PC-9 (cell line): ENCODE measurements at regions not wholly inside any gene's neighbourhood (a gene's known extent, or its start where the extent isn't known, plus 50 kb on each side); places are given as distances from the start of the nearest gene placed in this dataset.

ENCODE experiments used
- BruUV-seq: library from RNA; stranded (reverse); fragments of 400-500 nt; replicated peaks from 2 replicates; lab custom pipeline; 2021; lab: Mats Ljungman, UMichigan
- CTCF ChIA-PET: fragments of 300-600 bp; sonication (Branson Sonifier 250); formaldehyde crosslinking; loops from one replicate; lab custom pipeline; 2022; ENCODE audit warnings: antibody characterized with exemption; lab: Charles Lee
- POLR2A ChIA-PET: fragments of 300-600 bp; sonication (Branson Sonifier 250); formaldehyde crosslinking; loops from one replicate; lab custom pipeline; 2022; ENCODE audit warnings: antibody characterized with exemption; ENCODE audit not compliant: unreplicated experiment; lab: Charles Lee
- DNase-seq, 2 experiments: peaks; one replicate each; pipeline versions ENCODE4 v3.0.0 to v3.0.0-alpha.2; 2015 to 2022; ENCODE audit warnings: mixed read lengths in 1 of 2
- H2AFZ ChIP-seq: fragments of 200-600 bp; sonication (generic); 2 replicates; pipeline ENCODE4 v1.8.1; 2017; ENCODE audit warnings: antibody characterized with exemption
- H3F3A ChIP-seq: fragments of 200-600 bp; sonication (generic); 2 replicates; pipeline ENCODE4 v1.8.1; 2017; ENCODE audit warnings: antibody characterized with exemption, mild to moderate bottlenecking, low read depth; ENCODE audit not compliant: insufficient read depth
- H3K27ac ChIP-seq: fragments of 200-600 bp; sonication (generic); 2 replicates; pipeline ENCODE4 v1.6.1; 2016; ENCODE audit warnings: mixed run types
- H3K27me3 ChIP-seq: fragments of 200-600 bp; sonication (generic); 2 replicates; pipeline ENCODE4 v1.6.1; 2016; ENCODE audit warnings: low read depth, mixed run types; ENCODE audit not compliant: insufficient read depth
- H3K36me3 ChIP-seq: fragments of 200-600 bp; sonication (generic); 2 replicates; pipeline ENCODE4 v1.6.1; 2016; ENCODE audit warnings: low read depth, mixed run types
- H3K4me1 ChIP-seq: fragments of 200-600 bp; sonication (generic); replicated peaks from 2 replicates; pipeline ENCODE4 v1.6.1; 2016; ENCODE audit warnings: mixed run types; ENCODE audit not compliant: insufficient read depth
- H3K4me2 ChIP-seq: fragments of 200-600 bp; sonication (generic); 2 replicates; pipeline ENCODE4 v1.6.1; 2017; ENCODE audit warnings: mixed run types
- H3K4me3 ChIP-seq: fragments of 200-600 bp; sonication (generic); 2 replicates; pipeline ENCODE4 v1.6.1; 2016; ENCODE audit warnings: mixed run types
- H3K79me2 ChIP-seq: fragments of 200-600 bp; sonication (generic); 2 replicates; pipeline ENCODE4 v1.6.1; 2017; ENCODE audit warnings: low read depth, mixed run types
- H3K9me2 ChIP-seq: fragments of 200-600 bp; sonication (generic); 2 replicates; pipeline ENCODE4 v1.8.1; 2017; ENCODE audit warnings: mild to moderate bottlenecking; ENCODE audit not compliant: insufficient read depth
- H3K9me3 ChIP-seq: fragments of 200-600 bp; sonication (generic); 2 replicates; pipeline ENCODE4 v1.8.1; 2016; ENCODE audit warnings: low read depth; ENCODE audit not compliant: insufficient read depth
- H4K20me1 ChIP-seq: fragments of 200-600 bp; sonication (generic); 2 replicates; pipeline ENCODE4 v1.8.1; 2017; ENCODE audit not compliant: insufficient read depth
- EZH2 ChIP-seq: fragments of 200-600 bp; sonication (generic); IDR thresholded peaks from 2 replicates; pipeline ENCODE4 v1.8.0; 2017; ENCODE audit warnings: antibody characterized with exemption, low read depth
- intact Hi-C: fragments of 100-400 bp; cut with micrococcal nuclease; formaldehyde crosslinking; loops from one replicate; pipeline ENCODE4 v1.10.0; 2022; ENCODE audit not compliant: unreplicated experiment
- TF ChIP-seq, protein P1 (sequence below): fragments of 200-600 bp; sonication (generic); conservative IDR thresholded peaks from 2 replicates; pipeline ENCODE4 v1.6.1; 2017; ENCODE audit warnings: mixed run types, antibody characterized with exemption, mild to moderate bottlenecking, moderate library complexity

- no TSS peak for BruUV-seq
- H2AFZ ChIP-seq: no peak overlapping the region
Measured at GRCh38 chr14:95431199-95432143, 85.0 kb downstream of the SYNE3 start.

DNA sequence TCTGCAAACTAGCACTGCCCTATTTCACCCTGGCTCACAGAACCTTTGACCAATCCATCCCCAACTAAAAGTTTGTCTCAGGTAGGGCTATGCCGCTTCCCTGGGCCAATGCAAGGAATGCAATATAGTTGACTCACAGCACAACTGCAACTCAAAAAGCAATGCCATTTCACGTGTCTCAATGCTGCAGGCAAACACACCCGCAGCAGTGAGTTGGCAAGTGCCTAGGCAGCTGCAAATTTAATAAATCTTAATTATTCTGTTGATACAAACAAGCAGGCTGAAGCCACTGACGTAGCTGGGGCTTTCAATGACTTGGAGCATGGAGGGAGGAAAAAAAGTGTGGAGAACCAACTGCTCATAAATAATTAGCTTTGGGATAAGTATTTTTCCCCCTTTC is 87.9 kb downstream of the SYNE3 start:
- H4K20me1 ChIP-seq: no peaks in the 10 kb centered on the region
- intact Hi-C loops: no loop called here
- no peaks in the 10 kb centered on the region for H3K27me3 ChIP-seq
- no peak for DNase-seq
- H3F3A ChIP-seq: no peaks in the 10 kb centered on the region
- TF ChIP-seq, protein P1, sequence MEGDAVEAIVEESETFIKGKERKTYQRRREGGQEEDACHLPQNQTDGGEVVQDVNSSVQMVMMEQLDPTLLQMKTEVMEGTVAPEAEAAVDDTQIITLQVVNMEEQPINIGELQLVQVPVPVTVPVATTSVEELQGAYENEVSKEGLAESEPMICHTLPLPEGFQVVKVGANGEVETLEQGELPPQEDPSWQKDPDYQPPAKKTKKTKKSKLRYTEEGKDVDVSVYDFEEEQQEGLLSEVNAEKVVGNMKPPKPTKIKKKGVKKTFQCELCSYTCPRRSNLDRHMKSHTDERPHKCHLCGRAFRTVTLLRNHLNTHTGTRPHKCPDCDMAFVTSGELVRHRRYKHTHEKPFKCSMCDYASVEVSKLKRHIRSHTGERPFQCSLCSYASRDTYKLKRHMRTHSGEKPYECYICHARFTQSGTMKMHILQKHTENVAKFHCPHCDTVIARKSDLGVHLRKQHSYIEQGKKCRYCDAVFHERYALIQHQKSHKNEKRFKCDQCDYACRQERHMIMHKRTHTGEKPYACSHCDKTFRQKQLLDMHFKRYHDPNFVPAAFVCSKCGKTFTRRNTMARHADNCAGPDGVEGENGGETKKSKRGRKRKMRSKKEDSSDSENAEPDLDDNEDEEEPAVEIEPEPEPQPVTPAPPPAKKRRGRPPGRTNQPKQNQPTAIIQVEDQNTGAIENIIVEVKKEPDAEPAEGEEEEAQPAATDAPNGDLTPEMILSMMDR: no peak
- no peak for TF ChIP-seq EZH2
- no peaks in the 10 kb centered on the region for H3K4me1 ChIP-seq
- H3K9me3 ChIP-seq: no peaks in the 10 kb centered on the region
- BruUV-seq: no TSS peak
- no peak overlapping the region for H2AFZ ChIP-seq
- H3K27ac ChIP-seq: no peak overlapping the region
- H3K79me2 ChIP-seq: no peaks in the 10 kb centered on the region
- ChIA-PET CTCF (no interaction called here), POLR2A (no interaction called here)
- no peak overlapping the region for H3K4me2 ChIP-seq
- no peaks in the 10 kb centered on the region for H3K36me3 ChIP-seq
- no peak overlapping the region for H3K4me3 ChIP-seq
- H3K9me2 ChIP-seq: no peaks in the 10 kb centered on the region

More at GRCh38 chr14:95431199-95432143, 85.0 kb downstream of the SYNE3 start:
- Histone ChIP-seq H3K4me2 (no peak overlapping the region), H3F3A (no peaks in the 10 kb centered on the region), H3K27ac (no peak overlapping the region), H3K9me2 (no peaks in the 10 kb centered on the region), H3K9me3 (no peaks in the 10 kb centered on the region), H3K79me2 (no peaks in the 10 kb centered on the region), H3K36me3 (no peaks in the 10 kb centered on the region), H3K27me3 (no peaks in the 10 kb centered on the region), H4K20me1 (no peaks in the 10 kb centered on the region), H3K4me1 (no peaks in the 10 kb centered on the region), H3K4me3 (no peak overlapping the region)
- TF ChIP-seq, protein P1: peak; percentile 58
- no peak for TF ChIP-seq EZH2
- ChIA-PET CTCF (no interaction called here), POLR2A (no interaction called here)
- no peak for DNase-seq
- intact Hi-C loops: loop anchor here (5.0 kb wide), 1 partner anchor 739 kb away; no protein-coding TSS in a partner anchor

- no TSS peak for BruUV-seq
- Histone ChIP-seq H3K27ac (no peak overlapping the region), H3K4me3 (no peak overlapping the region)
Measured at GRCh38 chr14:95426116-95426475, 90.4 kb downstream of the SYNE3 start.

More at GRCh38 chr14:95426116-95426475, 90.4 kb downstream of the SYNE3 start:
- H3K9me3 ChIP-seq: no peaks in the 10 kb centered on the region
- no peaks in the 10 kb centered on the region for H3K36me3 ChIP-seq
- H3F3A ChIP-seq: no peaks in the 10 kb centered on the region
- no peaks in the 10 kb centered on the region for H3K79me2 ChIP-seq
- POLR2A ChIA-PET: no interaction called here
- no peak overlapping the region for H3K4me2 ChIP-seq
- no peaks in the 10 kb centered on the region for H3K4me1 ChIP-seq
- no peak overlapping the region for H2AFZ ChIP-seq
- no peaks in the 10 kb centered on the region for H3K27me3 ChIP-seq
- intact Hi-C loops: no loop called here
- CTCF ChIA-PET: no interaction called here
- H3K9me2 ChIP-seq: no peaks in the 10 kb centered on the region
- H4K20me1 ChIP-seq: no peaks in the 10 kb centered on the region
- no peak for TF ChIP-seq EZH2
- TF ChIP-seq, protein P1: no peak
- DNase-seq: no peak
